Brain microvascular endothelial cell (primary cell): ENCODE measurements at regions not wholly inside any gene's neighbourhood (a gene's known extent, or its start where the extent isn't known, plus 50 kb on each side); places are given as distances from the start of the nearest gene placed in this dataset.

Experiments
- DNase-seq: peaks from one replicate; pipeline ENCODE4 v3.0.0-alpha.2; 2020
- H3K27ac ChIP-seq: fragments of 250-450 bp; sonication (Bioruptor Pico); 2 replicates; pipeline ENCODE4 v1.5.1; 2020; ENCODE audit warnings: mild to moderate bottlenecking, moderate library complexity
- H3K27me3 ChIP-seq: fragments of 250-450 bp; sonication (Bioruptor Pico); replicated peaks from 2 replicates; pipeline ENCODE4 v1.5.1; 2020; ENCODE audit warnings: mild to moderate bottlenecking
- H3K36me3 ChIP-seq: fragments of 250-450 bp; sonication (Bioruptor Pico); replicated peaks from 2 replicates; pipeline ENCODE4 v1.5.1; 2020; ENCODE audit warnings: mild to moderate bottlenecking
- H3K4me3 ChIP-seq: 2 replicates; pipeline ENCODE4 v1.5.1; 2011; ENCODE audit warnings: low read depth, mild to moderate bottlenecking, control low read depth, low read length, moderate library complexity
- in situ Hi-C: cut with HindIII; loops from 2 replicates; pipeline ENCODE4 v1.10.0; 2017; ENCODE audit warnings: low sequenced_read_pairs, low pct_ligation_motif_present
- TF ChIP-seq, protein P1 (sequence below): IDR thresholded peaks from 2 replicates; pipeline ENCODE4 v1.5.1; 2011; ENCODE audit warnings: low read depth, mild to moderate bottlenecking, moderate library complexity, low read length, control low read depth, inconsistent platforms; ENCODE audit errors: missing control alignments

DNA sequence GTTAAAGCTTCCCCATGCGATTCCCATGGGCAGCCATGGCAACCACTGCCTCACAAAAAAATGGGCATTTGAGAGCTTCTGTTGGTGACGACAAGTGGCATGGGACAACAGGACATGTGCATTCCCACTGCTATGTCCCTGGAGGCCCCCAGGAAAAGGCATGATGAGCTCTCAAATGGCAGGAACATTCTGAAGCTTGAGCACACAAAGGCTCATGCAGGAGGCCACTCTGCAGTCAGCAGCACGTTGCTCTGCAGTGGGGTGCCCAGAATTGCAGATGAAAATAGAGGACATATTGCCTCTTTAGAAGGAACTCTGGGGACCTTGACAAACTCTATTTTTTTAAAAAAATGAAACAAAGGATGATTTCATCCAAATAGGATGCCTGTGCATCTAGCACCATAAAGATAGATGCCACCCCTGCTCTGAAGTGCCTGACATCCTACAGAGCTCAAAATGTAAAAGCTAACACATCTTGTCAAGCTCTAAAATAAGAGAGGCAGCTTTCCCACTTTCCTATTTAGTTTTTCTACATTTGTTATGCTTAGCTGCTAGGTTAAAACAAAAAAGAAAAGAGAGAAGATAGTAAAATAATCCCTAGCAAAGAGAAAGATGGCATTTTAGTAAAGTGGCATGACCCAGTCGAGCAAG, 277.6 kb upstream of the ZC3H12C start:
- Histone ChIP-seq H3K4me3 (no peak overlapping the region), H3K27me3 (no peaks in the 10 kb centered on the region), H3K36me3 (no peaks in the 10 kb centered on the region), H3K27ac (no peak overlapping the region)
- DNase-seq: no peak
- TF ChIP-seq, protein P1, sequence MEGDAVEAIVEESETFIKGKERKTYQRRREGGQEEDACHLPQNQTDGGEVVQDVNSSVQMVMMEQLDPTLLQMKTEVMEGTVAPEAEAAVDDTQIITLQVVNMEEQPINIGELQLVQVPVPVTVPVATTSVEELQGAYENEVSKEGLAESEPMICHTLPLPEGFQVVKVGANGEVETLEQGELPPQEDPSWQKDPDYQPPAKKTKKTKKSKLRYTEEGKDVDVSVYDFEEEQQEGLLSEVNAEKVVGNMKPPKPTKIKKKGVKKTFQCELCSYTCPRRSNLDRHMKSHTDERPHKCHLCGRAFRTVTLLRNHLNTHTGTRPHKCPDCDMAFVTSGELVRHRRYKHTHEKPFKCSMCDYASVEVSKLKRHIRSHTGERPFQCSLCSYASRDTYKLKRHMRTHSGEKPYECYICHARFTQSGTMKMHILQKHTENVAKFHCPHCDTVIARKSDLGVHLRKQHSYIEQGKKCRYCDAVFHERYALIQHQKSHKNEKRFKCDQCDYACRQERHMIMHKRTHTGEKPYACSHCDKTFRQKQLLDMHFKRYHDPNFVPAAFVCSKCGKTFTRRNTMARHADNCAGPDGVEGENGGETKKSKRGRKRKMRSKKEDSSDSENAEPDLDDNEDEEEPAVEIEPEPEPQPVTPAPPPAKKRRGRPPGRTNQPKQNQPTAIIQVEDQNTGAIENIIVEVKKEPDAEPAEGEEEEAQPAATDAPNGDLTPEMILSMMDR: no peak
- in situ Hi-C loops: no loop called here

DNA sequence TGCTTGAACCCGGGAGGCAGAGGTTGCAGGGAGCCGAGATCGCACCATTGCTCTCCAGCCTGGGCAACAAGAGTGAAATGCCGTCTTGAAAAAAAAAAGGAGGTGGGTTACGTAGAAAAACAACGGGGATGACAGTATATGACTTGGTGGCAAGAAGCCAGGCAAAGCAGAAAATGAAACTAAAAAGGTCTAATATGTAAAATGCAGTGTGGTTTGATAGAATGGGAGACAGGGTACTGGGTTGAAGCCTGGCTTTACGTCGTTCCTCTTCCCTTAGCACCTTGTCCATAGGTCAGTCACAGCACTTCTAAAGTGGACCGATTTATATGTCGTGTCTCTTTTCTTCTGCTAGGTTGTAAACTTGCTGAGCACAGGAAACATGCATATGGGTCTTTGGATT, 274.9 kb upstream of the ZC3H12C start:
- TF ChIP-seq, protein P1: no peak
- DNase-seq: no peak
- Histone ChIP-seq H3K27ac (no peak overlapping the region), H3K4me3 (no peak overlapping the region), H3K36me3 (no peaks in the 10 kb centered on the region), H3K27me3 (no peaks in the 10 kb centered on the region)
- in situ Hi-C loops: no loop called here

DNA sequence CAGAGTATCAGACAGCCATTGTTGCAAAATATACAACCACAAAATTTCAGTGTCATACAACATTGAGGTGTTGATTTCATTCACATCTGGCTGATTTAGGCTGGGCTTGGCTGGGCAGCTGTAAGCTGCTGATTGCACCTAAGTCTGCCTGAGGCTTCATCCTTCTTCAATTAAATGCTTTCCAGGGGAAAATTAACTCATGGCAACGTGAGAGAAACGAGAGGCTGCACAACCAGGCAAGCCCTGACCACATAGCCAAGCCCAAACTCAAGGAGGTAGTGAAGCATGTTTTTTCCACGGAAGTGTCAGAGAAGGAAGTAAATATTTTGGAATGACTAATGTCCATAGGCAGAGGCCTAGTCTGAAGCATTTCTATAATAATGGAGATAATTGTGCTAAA, 273.8 kb upstream of the ZC3H12C start:
- H3K27me3 ChIP-seq: no peaks in the 10 kb centered on the region
- H3K27ac ChIP-seq: no peak overlapping the region
- TF ChIP-seq, protein P1: no peak
- H3K36me3 ChIP-seq: no peaks in the 10 kb centered on the region
- in situ Hi-C loops: no loop called here
- DNase-seq: no peak
- no peak overlapping the region for H3K4me3 ChIP-seq

DNA sequence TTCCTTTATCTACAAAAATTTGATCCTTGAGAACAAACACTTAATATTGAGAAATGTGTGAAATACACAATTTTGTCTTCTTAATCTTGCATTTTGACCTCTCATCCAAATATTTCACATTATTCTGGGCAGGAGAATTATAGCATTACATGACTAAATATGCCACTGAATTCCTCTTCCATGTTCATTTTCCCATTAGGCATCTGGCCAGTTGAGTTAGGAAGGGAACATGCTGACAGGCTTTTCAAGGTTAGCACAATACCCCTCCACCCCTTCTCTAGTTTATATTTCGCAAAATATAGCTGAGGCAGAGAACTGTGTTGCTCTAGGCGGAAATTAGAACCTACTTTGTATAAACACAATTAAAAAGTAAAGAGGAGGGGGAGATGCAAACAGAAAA, 271.7 kb upstream of the ZC3H12C start:
- no peaks in the 10 kb centered on the region for H3K36me3 ChIP-seq
- H3K27me3 ChIP-seq: no peaks in the 10 kb centered on the region
- TF ChIP-seq, protein P1: no peak
- DNase-seq: no peak
- in situ Hi-C loops: no loop called here
- H3K27ac ChIP-seq: no peak overlapping the region
- no peak overlapping the region for H3K4me3 ChIP-seq

DNA sequence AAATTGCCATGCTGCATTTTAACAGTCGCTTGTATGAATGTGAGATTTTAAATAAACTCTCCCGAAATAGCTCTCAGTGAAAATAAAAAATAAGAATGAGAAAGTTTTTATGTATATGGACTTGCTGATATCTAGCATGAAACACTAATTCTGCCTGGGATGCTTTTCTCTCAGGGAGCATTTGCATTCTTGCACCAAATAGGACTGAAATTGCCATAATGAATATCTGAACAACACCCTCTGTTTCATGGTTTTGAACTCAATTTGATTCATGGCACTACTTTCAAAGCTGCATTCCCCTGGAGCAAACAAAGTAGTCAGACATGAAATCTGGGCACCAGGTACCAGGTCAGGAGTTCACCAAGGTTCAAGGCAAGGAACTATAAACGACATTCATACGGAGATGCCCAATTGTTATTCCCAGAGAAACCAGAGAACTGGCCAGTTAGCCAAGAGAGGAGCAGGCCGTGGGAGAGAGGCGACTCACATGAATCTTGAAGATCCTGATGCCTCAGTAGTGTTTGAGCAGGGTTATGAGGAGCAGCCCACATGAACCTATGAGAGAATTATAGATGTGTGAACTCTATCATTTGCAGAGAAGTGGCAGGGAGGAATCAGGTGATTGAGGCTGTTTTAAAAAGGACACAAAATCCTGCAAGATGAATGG, 270.6 kb upstream of the ZC3H12C start:
- in situ Hi-C loops: no loop called here
- no peak for DNase-seq
- Histone ChIP-seq H3K4me3 (no peak overlapping the region), H3K27me3 (no peaks in the 10 kb centered on the region), H3K36me3 (no peaks in the 10 kb centered on the region), H3K27ac (no peak overlapping the region)
- TF ChIP-seq, protein P1: no peak

DNA sequence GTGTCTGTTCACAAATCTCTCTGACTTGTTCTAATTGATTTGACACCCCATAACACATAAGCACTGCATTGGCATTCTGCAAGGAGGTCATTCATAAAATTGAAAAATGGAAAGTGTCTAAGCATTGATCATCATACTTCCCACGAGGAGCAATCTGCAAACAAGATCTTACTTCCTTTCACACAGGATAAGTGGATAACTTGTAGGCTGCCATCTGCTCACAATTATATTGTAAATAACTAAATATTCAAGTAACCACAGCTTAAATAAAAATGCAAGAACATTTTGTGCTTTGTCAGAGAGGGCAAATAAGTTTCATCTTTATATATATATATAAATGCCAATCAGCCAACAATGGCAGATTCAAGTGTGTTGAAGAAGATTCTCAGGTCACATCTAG, 264.8 kb upstream of the ZC3H12C start:
- Histone ChIP-seq H3K36me3 (no peaks in the 10 kb centered on the region), H3K27me3 (no peaks in the 10 kb centered on the region), H3K27ac (no peak overlapping the region), H3K4me3 (no peak overlapping the region)
- in situ Hi-C loops: no loop called here
- TF ChIP-seq, protein P1: no peak
- DNase-seq: no peak
